GM23338 (cell line): ENCODE measurements at regions not wholly inside any gene's neighbourhood (a gene's known extent, or its start where the extent isn't known, plus 50 kb on each side); places are given as distances from the start of the nearest gene placed in this dataset.

Experiments used
- ATAC-seq: fragments of 200-7000 bp; cut with Tn5 transposase; 3 replicates; pipeline ENCODE4 v1.9.1; 2020
- DNase-seq: peaks from one replicate; pipeline ENCODE4 v3.0.0-alpha.2; 2015; ENCODE audit warnings: low spot score
- H2AFZ ChIP-seq: fragments of 200-600 bp; sonication (generic); 2 replicates; pipeline ENCODE4 v1.8.0; 2016; ENCODE audit warnings: antibody characterized with exemption, mild to moderate bottlenecking, moderate library complexity
- H3F3A ChIP-seq: fragments of 200-600 bp; sonication (generic); replicated peaks from 2 replicates; pipeline ENCODE4 v1.8.0; 2017; ENCODE audit warnings: antibody characterized with exemption, mixed run types, low read depth
- H3K27ac ChIP-seq: fragments of 200-600 bp; sonication (generic); 2 replicates; pipeline ENCODE4 v1.6.1; 2016; ENCODE audit warnings: low read depth
- H3K27me3 ChIP-seq: fragments of 200-600 bp; sonication (generic); 2 replicates; pipeline ENCODE4 v1.8.0; 2016; ENCODE audit warnings: mild to moderate bottlenecking, mixed run types, moderate library complexity; ENCODE audit not compliant: insufficient read depth
- H3K36me3 ChIP-seq: fragments of 200-600 bp; sonication (generic); 2 replicates; pipeline ENCODE4 v1.8.0; 2016; ENCODE audit warnings: mild to moderate bottlenecking; ENCODE audit not compliant: insufficient read depth
- H3K4me1 ChIP-seq: fragments of 200-600 bp; sonication (generic); 2 replicates; pipeline ENCODE4 v1.8.0; 2016; ENCODE audit warnings: mild to moderate bottlenecking, moderate library complexity; ENCODE audit not compliant: insufficient read depth
- H3K4me2 ChIP-seq: fragments of 200-600 bp; sonication (generic); 2 replicates; pipeline ENCODE4 v1.7.1; 2017; ENCODE audit warnings: mixed run types
- H3K4me3 ChIP-seq: fragments of 200-600 bp; sonication (generic); 2 replicates; pipeline ENCODE4 v1.6.1; 2016; ENCODE audit warnings: mixed run types
- H3K79me2 ChIP-seq: fragments of 200-600 bp; sonication (generic); replicated peaks from 2 replicates; pipeline ENCODE4 v1.8.0; 2017; ENCODE audit warnings: mild to moderate bottlenecking; ENCODE audit not compliant: insufficient read depth
- H3K9me2 ChIP-seq: fragments of 200-600 bp; sonication (generic); 2 replicates; pipeline ENCODE4 v1.8.0; 2017; ENCODE audit not compliant: insufficient read depth
- H4K20me1 ChIP-seq: fragments of 200-600 bp; sonication (generic); replicated peaks from 2 replicates; pipeline ENCODE4 v1.8.0; 2017; ENCODE audit warnings: mild to moderate bottlenecking; ENCODE audit not compliant: insufficient read depth
- H3K27ac Mint-ChIP-seq: 2 replicates; pipeline ENCODE4 v1.8.0; 2020; ENCODE audit warnings: inconsistent platforms, mild to moderate bottlenecking, moderate library complexity, mixed read lengths
- H3K27me3 Mint-ChIP-seq: 3 replicates; pipeline ENCODE4 v1.8.0; 2022; ENCODE audit warnings: low read depth, mild to moderate bottlenecking, moderate library complexity, mixed read lengths, inconsistent platforms; ENCODE audit not compliant: insufficient read depth, poor library complexity
- H3K36me3 Mint-ChIP-seq: 3 replicates; pipeline ENCODE4 v1.8.0; 2021; ENCODE audit warnings: low read depth, mild to moderate bottlenecking, inconsistent platforms, moderate library complexity, mixed read lengths
- H3K4me1 Mint-ChIP-seq: 3 replicates; pipeline ENCODE4 v1.8.0; 2020; ENCODE audit warnings: mild to moderate bottlenecking, inconsistent platforms, mixed read lengths
- H3K4me3 Mint-ChIP-seq: 3 replicates; pipeline ENCODE4 v1.8.0; 2021; ENCODE audit warnings: moderate library complexity, mild to moderate bottlenecking, inconsistent platforms, mixed read lengths
- H3K9me3 Mint-ChIP-seq: 3 replicates; pipeline ENCODE4 v1.8.0; 2020; ENCODE audit warnings: moderate library complexity, mild to moderate bottlenecking, inconsistent platforms, mixed read lengths
- CREB1 ChIP-seq: fragments of 250-450 bp; sonication (Bioruptor Pico); IDR thresholded peaks from 2 replicates; pipeline ENCODE4 v1.5.0; 2020; ENCODE audit warnings: low read depth, mild to moderate bottlenecking, moderate library complexity
- CTCF ChIP-seq, 2 experiments: fragments of 200-600 bp in 1 of 2; sonication (generic) in 1 of 2; conservative IDR thresholded peaks; 2 replicates each; pipeline versions ENCODE4 v1.5.1 to v1.6.1; 2016 to 2017; ENCODE audit warnings: antibody characterized with exemption in 2 of 2, low read depth in 2 of 2, mild to moderate bottlenecking in 2 of 2, moderate library complexity in 1 of 2
- ETS1 ChIP-seq: IDR thresholded peaks from 2 replicates; pipeline ENCODE4 v1.6.1; 2016; ENCODE audit warnings: antibody characterized with exemption
- EZH2 ChIP-seq: fragments of 200-600 bp; sonication (generic); IDR thresholded peaks from one replicate; pipeline ENCODE4 v1.8.0; 2017; ENCODE audit warnings: antibody characterized with exemption, mild to moderate bottlenecking, low read depth; ENCODE audit not compliant: unreplicated experiment
- EZH2phosphoT487 ChIP-seq: fragments of 200-600 bp; sonication (generic); IDR thresholded peaks from one replicate; pipeline ENCODE4 v1.8.1; 2018; ENCODE audit warnings: antibody characterized with exemption; ENCODE audit not compliant: unreplicated experiment
- JUNB ChIP-seq: IDR thresholded peaks from one replicate; pipeline ENCODE4 v1.6.1; 2016; ENCODE audit warnings: antibody characterized with exemption; ENCODE audit not compliant: unreplicated experiment
- NANOG ChIP-seq: IDR thresholded peaks from 2 replicates; pipeline ENCODE4 v1.6.1; 2016; ENCODE audit warnings: antibody characterized with exemption, borderline replicate concordance
- POLR2AphosphoS5 ChIP-seq: IDR thresholded peaks from 2 replicates; pipeline ENCODE4 v1.6.1; 2016; ENCODE audit warnings: antibody characterized with exemption, low read depth
- REST ChIP-seq: IDR thresholded peaks from one replicate; pipeline ENCODE4 v1.6.1; 2018; ENCODE audit warnings: antibody characterized with exemption; ENCODE audit not compliant: unreplicated experiment
- STAT1 ChIP-seq: IDR thresholded peaks from one replicate; pipeline ENCODE4 v1.6.1; 2016; ENCODE audit warnings: antibody characterized with exemption; ENCODE audit not compliant: unreplicated experiment
- ZNF114 ChIP-seq: fragments of 250-450 bp; sonication (Bioruptor Pico); IDR thresholded peaks from 2 replicates; pipeline ENCODE4 v1.5.0; 2020; ENCODE audit warnings: mild to moderate bottlenecking, moderate library complexity
- ZNF331 ChIP-seq: fragments of 250-450 bp; sonication (Bioruptor Pico); IDR thresholded peaks from 2 replicates; pipeline ENCODE4 v1.5.0; 2020; ENCODE audit warnings: low read depth, mild to moderate bottlenecking, moderate library complexity
- ZNF462 ChIP-seq: fragments of 250-450 bp; sonication (Bioruptor Pico); IDR thresholded peaks from 2 replicates; pipeline ENCODE4 v1.5.0; 2020; ENCODE audit warnings: mild to moderate bottlenecking, moderate library complexity

GRCh38 chr10:131678171-131678570 lies 222.6 kb upstream of the PPP2R2D start:
- TF ChIP-seq POLR2AphosphoS5 (no peak), NANOG (no peak), JUNB (no peak), ZNF462 (CRISPR knock-in tag) (no peak), CTCF (conservative IDR thresholded peaks at IDR 0.05; ENCODE audit: low read depth in 2 of 2) (no peak), EZH2 (no peak), REST (no peak), STAT1 (no peak), CREB1 (CRISPR knock-in tag) (no peak), ETS1 (no peak), ZNF331 (CRISPR knock-in tag) (no peak), ZNF114 (CRISPR knock-in tag) (no peak), EZH2phosphoT487 (no peak)
- Histone ChIP-seq H3K9me2 (peaks cover 9% of the 10 kb centered on the region), H3K4me3 (no peak overlapping the region), H4K20me1 (no peaks in the 10 kb centered on the region), H3K4me2 (no peak overlapping the region; the same call in 1 of the 2 replicates), H2AFZ (no peak overlapping the region), H3K27ac (no peak overlapping the region), H3F3A (0 out of 2 replicates have a peak, but pooled peaks cover 7% of the 10 kb centered on the region), H3K4me1 (peaks cover 29% of the 10 kb centered on the region), H3K27me3 (no peaks in the 10 kb centered on the region), H3K79me2 (no peaks in the 10 kb centered on the region), H3K36me3 (no peaks in the 10 kb centered on the region)
- DNase-seq = no peak
- no peak overlapping the region for H3K27ac Mint-ChIP-seq
- no peak for ATAC-seq
- H3K9me3 Mint-ChIP-seq = peaks cover under 1% of the 10 kb centered on the region; the same call in 2 of the 3 replicates
- H3K27me3 Mint-ChIP-seq = peaks cover 28% of the 10 kb centered on the region
- no peak overlapping the region for H3K4me3 Mint-ChIP-seq
- peaks cover 27% of the 10 kb centered on the region for H3K4me1 Mint-ChIP-seq
- H3K36me3 Mint-ChIP-seq = peaks cover 2% of the 10 kb centered on the region; the same call in 2 of the 3 replicates
